EH (cell line): ENCODE measurements at regions not wholly inside any gene's neighbourhood (a gene's known extent, or its start where the extent isn't known, plus 50 kb on each side); places are given as distances from the start of the nearest gene placed in this dataset.
"Not testable (repeated sequence)": the region's sequence is repeated elsewhere in the genome, so short reads cannot be mapped to it uniquely, and the experiment has no call there.

ENCODE experiments used
- DNase-seq: peaks from one replicate; pipeline ENCODE4 v3.0.0-alpha.2; 2015; ENCODE audit warnings: low read depth

DNA sequence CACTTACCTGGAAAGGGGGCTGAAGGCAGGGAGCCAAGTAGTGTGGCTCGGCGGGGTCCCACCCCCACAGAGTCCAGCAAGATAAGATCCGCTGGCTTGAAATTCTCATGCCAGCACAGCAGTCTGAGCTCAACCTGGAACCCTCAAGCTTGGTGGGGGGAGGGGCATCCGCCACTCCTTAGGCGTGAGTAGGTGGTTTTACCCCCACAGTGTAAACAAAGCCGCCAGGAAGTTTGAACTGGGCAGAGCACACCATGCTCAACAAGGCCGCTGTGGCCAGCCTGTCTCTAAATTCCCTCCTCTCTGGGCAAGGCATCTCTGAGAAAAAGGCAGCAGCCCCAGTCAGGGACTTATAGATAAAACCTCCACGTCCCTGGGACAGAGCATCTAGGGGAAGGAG, 156.3 kb downstream of the KBTBD8 start:
- DNase-seq: no peak

DNA sequence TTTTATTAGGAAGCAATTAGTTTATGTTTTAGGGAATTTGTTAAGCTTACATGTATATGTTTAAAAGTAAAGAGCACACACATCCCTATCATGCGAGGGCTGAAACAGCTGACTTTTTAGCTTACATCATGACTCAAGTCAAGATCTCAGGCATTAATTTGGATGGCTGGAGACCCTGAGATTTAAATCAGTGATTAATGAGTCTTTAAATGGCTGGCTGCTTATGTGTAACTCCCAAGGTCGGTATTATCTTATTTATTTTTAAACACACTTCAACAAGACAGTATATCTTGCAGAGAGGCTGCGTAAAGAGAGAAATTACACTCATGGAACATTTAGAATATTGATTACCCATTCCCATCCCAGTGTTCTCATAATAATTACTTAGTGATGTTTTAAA, 169.4 kb downstream of the KBTBD8 start:
- no peak for DNase-seq

DNA sequence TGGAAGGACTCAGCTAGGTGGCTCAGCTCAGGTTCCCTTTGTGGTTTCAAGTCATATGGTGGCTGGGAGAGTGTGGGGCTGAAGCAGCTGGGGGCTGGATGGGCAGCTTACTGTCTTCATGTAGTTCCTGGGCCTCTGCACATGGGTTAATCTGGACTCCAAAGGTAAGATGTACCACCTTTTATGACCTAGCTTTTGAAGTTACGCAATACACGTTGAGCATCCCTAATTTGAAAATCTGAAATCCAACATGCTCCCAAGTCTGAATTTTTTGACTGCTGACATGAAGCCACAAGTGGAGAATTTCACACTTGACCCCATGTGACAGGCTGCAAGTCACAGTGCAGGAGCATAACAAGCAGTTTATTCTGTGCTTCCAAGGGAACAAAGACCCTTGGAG, 173.7 kb downstream of the KBTBD8 start:
- DNase-seq: no peak

DNA sequence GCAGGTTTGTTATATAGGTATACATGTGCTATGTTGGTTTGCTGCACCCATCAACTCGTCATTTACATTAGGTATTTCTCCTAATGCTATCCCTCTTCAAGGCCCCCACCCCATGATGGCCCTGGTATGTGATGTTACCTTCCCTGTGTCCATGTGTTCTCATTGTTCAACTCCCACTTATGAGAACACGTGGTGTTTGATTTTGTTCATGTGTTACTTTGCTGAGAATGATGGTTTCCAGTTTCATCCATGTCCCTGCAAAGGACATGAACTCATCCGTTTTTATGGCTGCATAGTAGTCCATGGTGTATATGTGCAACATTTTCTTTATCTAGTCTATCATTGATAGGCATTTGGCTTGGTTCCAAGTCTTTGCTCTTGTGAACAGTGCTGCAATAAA, 175.0 kb downstream of the KBTBD8 start:
- DNase-seq: not testable (repeated sequence)

DNA sequence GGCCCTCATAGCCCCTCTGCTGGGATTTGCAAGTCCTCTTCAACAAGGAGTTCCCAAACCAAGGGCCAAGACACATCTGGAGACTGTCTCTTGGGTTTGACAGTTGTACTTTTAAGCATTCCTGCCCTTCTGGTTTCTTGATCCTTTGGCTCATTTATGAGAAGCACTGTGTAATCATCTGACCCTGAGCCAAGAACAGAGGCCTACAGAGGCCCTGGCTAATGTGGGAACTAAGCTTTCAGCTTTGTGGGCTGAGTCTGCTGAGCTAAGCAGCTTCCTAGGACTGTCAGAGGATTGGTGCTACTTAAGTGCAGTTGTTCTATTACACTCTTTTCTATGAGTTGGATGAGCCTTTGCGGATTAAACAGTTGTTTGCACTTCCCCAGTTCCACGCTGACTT, 178.3 kb downstream of the KBTBD8 start:
- no peak for DNase-seq

DNA sequence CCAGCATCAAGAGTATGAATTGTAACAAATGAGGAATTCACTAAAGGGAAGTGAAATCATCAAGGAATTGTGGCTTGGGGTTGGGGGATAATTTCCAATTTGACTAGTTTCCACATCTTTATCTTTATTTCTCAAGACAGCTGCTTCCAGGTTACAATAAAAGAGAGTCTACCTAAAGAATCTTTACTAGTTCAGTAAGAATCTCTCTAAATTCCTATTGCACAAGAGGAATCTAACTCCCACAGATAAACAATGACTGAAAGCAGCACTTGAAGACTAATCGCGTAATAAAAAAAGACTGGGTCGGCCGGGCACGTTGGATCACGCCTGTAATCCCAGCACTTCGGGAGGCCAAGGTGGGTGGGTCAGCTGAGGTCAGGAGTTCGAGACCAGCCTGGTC, 194.4 kb downstream of the KBTBD8 start:
- DNase-seq: no peak

DNA sequence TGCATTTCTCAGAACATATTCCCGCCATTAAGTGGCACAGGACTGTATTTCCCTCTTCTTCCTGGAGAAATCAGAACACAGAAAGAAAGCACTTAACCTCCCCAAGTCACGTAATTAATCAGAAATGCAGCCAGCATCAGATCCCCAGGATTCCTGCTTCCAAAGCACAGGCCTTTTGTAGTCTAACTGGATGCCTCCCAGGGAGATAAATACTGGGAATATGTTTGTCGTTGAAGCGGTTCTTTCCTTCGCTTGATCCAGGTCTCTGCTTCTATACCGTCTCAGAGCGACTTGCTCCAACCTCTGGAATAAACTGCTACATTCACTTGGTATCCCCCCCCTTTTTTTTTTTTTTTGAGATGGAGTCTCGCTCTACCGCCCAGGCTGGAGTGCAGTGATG, 198.6 kb downstream of the KBTBD8 start:
- DNase-seq: no peak

DNA sequence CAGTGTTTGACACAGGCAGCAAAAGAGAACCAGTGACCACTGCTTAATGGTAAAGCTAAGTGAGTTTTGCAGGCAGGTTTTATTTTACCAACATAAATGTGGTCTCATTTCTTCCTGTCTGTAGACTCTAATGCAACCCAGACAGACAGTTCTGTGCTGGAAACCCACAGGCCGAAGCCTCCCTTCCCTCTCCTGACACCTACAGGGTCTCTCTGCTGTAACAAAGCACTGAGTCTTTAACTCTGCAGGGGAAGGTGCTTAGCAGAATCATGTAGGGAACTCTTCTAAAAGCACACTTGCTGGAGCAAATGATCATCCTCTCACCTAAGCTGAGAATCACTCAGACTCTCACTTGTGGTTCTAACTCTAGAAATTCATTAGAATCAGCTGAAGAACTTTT, 200.3 kb downstream of the KBTBD8 start:
- DNase-seq: no peak

DNA sequence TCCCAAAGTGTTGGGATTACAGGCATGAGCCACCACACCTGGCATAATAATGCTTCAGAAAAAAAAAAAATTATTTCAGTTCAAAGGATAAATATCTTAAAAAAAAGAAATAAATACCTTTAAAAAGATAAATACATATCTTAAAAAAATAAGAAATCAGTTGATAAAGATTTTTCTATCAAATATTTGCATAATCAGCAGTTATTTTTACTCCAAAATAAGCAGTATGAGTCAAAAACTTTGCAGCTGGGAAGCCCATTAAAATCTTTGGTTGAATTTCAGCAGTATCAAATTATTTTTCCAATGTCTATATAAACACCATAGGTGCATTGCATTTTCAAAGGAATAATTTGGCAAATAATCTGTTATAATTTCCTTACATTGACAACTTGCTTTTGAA, 202.5 kb downstream of the KBTBD8 start:
- DNase-seq: no peak

DNA sequence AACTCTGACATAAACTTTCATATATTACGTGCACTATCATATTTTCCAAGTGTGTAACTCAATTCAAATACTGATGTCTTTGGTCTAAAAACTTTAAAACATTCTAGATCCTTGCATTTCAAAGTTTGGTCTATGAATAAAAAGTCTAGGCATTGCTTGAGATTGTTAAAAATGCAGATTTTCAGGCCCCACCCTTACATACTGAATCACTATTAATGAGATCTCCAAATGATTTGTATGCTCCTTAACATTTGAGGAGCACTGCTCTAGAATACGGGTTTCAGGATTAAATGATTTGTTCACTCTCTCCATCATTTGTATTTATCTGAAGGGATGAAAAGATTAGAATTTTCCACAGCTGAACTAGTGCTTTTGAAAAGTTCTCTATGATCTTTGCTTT, 202.9 kb downstream of the KBTBD8 start:
- no peak for DNase-seq

DNA sequence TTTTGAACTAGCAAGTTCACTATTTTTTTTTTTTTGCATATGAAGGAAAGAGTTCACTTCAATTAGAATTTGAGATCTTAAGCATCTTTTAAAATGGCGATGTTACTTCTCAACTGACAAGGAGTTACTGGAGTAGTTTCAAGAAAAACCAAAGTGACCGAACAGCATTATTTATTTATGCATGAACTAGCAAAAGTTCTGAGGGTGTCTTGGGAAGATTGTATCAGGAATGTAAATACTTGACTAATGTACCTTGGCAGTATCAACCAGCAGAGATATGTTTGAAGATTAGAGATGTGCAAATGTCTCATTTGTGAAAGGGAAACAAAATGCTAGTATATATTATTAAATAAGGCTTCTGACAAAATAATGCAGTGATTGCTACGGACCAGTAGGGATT, 203.9 kb downstream of the KBTBD8 start:
- DNase-seq: no peak

DNA sequence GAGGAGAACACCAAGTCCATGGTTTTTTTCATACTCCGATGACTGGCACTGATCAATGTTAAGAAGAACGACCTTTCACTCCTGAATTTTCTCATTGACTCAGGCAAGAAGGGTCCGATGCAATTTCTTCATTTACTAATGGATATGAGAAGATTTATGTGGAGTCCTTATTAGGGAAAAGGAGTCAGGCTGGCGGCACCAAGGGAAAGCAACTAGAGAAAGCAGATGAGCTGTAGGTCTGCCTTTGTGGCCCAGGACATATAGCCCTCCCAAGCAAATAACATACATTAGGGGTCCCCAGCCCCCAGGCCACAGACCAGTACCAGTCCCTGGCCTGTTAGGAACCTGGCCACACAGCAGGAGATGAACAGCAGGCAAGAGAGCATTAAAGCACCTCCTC, 206.8 kb downstream of the KBTBD8 start:
- no peak for DNase-seq

DNA sequence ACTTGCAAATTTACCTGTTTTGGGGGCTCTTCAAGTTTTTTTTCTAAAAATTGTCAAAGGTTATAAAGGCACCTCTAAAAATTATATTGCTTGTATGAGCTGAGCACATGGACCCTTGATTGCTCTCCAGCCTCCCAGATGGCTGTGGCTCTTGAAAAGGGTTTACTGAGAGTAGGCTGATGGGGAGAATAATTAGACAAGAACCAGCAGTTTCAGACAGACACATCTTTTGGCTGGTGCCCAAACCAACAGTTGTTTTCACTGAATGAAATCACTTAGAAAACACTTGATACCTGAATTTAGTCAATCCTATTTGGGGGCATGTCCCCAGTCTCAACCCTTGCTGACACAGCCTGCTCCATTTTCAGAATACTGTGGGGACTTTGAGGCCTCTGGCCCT, 217.6 kb downstream of the KBTBD8 start:
- DNase-seq: no peak

DNA sequence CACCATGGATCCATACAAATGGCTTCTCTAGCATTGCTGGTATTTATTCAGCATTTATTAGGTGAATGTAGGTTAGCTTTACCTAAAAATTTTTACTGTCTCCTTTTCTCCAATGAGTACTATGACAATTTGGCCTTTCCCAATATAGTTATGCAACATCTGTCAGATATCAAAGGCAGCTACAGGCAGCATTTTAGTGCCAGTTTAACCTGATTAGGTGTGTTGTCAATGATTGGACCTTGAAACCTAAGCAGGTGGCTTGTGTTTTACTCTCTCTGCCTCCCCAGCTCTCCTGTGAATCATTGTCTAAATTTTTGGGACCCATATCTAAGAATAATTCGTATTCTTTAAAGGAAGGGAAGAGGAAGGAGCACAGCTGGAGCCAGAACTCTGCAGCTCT, 228.9 kb downstream of the KBTBD8 start:
- DNase-seq: no peak

DNA sequence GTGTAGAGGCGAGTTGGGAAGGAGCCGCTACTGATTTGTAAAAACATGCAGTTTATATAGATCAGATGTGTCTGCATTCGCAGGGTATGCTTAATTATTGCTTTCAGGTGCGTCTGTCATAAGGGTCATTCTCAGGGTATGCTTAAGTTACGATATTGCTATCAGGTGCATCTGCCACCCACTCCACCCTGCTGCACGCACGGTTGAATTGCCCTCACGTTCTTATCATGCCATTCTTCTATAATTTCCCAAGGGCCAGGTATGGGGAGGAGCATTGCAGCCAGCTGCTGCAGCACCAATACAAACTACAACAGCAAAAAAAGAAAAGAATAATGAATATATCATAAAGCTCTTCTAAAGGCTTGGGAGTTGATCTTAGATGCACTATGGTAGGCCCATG, 230.0 kb downstream of the KBTBD8 start:
- DNase-seq: no peak

DNA sequence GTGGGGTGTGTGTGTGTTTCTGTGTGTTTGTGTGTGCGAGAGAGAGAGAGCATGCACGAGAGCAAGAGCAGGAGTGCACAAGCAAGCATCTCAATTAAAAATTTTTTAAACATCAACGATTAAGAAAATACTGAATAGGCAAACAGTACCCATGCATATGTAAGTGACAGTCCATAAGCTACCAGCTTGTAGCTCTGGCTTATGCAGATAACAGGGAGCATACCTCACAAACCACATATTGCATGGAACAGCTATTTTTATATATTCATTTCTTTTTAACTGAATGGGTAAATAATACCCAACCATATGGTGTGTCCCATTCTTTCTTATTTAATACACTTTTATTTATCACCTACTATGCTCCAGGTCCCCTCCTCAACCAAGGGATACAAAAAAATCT, 234.5 kb downstream of the KBTBD8 start:
- DNase-seq: no peak

DNA sequence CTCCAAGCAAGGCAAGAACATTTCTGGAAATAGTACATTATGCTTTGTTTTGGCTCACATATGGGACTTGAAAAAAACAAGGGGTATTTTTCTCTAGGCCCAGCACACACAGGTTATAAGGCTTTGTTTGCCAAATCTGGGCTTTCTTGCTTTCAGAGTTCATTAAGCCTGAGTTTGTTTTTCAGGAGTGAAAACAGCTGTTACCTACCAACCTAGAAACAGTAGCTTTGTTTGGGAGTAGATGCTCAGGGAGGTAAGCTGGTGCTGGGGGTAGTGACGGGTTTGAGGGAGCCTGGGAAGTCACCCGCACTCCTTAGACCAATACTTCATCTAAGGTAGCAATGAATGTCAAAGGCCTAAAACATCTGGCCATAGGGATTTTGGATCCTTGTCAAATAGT, 241.2 kb downstream of the KBTBD8 start:
- DNase-seq: no peak

DNA sequence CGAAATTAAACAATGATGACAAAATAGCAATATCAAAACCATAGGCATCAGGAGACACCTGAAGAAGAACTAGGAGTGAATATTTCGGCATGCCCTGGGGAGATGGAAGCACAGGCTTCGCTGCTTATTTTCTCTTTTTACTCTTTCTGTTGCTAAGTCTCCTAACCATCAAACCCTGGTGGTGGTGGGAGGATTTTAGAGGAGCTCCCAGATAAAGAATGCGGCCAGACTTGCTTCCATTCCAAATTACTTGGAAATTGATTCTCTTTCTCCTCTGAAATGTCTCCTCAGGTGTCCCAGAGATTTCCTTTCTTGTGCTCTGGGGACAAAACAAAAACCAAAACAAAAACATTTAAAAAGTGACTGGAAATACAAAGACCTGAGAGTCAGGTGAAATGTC, 243.0 kb downstream of the KBTBD8 start:
- no peak for DNase-seq

DNA sequence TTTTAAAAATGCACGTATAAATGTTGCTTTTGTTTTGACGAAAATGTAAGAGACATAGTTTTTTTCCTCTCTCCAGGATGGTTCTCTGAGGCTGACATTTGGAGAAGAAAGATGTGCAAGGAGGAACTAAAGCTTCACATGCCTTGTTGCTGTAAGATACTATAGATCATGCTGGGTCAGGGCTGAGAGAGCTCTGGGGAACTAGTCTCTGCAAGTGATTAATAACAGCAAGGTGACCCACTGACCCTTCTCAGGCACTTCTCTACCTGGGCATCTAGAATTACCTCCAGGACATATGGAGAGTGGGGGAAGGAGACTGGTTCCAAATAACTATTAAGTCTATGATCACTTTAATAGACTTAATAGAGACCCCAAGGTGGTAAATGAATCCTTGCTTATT, 246.0 kb downstream of the KBTBD8 start:
- no peak for DNase-seq

DNA sequence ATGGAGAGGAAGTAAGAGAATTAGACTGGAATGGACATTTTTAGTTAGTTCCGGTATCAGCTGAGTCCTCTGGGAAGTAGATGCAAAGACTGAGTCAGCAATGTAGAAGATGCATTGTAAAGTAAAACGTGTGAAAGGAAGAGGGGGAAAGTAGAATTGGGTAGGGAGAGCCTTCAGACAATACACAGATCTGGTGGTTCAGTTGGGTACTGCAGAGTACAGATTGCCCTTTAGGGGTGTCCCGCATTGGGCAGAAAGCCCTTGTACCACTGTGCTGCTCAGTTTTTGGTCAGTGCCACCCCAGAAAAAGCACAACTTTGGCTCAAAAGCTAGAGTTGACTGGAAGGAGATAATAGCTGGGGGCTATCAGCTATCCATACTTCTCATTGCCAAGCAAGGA, 247.4 kb downstream of the KBTBD8 start:
- no peak for DNase-seq

DNA sequence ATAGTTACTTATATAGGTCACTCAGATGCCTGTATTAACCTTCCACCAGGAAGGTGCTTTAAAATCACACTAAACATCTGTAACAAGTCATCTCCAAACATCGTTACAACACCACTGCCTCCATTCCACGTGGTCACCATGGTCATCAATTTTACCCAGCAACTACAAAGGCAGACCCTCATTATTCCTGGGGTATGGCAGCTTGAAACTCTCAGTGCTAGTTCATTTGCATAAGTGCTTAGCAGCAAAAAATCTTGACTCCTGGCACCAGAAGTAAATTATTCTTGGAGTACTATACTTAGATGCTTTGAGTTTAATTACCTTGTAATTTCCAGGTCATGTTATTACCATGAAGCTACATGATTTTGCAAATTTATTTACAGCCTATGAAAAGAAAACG, 250.6 kb downstream of the KBTBD8 start:
- no peak for DNase-seq

DNA sequence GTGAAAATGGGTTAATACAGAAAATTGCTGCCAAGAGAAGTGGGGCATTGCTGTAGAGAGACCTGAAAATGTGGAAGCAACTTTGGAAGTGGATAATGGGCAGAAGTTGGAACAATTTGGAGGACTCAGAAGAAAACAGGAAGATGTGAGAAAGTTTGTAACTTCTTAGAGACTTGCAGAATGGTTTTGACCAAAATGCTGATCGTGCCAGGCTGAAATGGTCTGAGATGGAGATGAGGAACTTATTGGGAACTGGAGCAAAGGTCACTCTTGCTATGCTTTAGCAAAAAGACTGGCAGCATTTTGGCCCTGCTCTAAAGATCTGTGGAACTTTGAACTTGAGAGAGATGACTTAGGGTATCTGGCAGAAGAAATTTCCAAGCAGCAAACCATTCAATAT, 254.8 kb downstream of the KBTBD8 start:
- DNase-seq: not testable (repeated sequence)

DNA sequence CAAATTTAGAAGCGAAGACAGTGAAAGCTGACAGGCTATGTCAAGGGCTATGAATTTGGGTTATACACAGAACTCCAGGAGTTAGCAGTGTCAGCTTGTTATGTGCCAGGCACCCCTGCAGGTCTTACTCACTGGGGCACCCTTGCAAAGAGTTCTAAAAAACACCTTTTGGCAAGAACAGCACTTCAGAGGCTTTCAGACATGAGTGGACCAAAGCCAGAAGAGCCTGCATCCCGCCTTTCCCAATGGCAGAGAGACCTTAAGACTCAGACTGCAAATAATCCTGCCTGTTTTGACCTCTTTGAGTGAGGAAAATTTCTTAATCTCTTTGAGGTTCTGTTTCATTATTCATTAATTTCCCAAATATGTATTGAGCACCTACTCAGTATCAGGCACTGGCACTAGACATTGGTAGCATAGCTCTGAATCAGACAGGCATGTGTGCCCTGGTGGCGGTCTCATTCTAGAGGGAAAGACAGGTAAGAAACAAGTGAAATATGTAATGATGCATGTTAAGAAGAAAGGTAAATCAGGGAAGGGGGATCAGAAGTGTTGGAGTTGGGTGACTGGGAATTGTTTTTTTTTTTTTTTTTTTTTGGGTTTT, 280.0 kb downstream of the KBTBD8 start:
- DNase-seq: no peak

DNA sequence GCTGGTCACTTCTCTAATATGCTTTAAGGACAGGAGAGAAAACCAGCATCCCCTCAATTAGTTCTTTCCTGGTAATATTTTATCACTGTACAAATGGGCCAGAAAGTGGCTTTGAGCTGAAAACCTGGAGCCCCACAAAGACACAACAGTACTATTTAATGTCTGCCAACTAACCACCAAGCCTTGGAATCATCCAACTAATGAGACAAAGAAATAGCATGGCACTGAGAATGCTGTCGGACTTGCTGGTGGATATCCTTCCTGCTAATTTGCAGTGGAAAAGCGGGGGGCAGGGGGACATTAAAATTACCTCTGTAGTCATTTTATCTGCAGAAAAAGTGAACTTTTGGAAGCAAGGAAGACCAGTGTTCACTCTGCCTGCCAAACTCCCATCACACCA, 288.5 kb downstream of the KBTBD8 start:
- DNase-seq: no peak
